22Rv1 (cell line): ENCODE measurements at regions not wholly inside any gene's neighbourhood (a gene's known extent, or its start where the extent isn't known, plus 50 kb on each side); places are given as distances from the start of the nearest gene placed in this dataset.

Experiments
- ZFX ChIP-seq: fragments of 450-650 bp; IDR thresholded peaks from 2 replicates; pipeline ENCODE4 v1.6.1; 2017; ENCODE audit warnings: antibody characterized with exemption, borderline replicate concordance
- TF ChIP-seq, protein P1 (sequence below): fragments of 450-650 bp; IDR thresholded peaks from 2 replicates; pipeline ENCODE4 v1.5.1; 2017; ENCODE audit warnings: mild to moderate bottlenecking

DNA sequence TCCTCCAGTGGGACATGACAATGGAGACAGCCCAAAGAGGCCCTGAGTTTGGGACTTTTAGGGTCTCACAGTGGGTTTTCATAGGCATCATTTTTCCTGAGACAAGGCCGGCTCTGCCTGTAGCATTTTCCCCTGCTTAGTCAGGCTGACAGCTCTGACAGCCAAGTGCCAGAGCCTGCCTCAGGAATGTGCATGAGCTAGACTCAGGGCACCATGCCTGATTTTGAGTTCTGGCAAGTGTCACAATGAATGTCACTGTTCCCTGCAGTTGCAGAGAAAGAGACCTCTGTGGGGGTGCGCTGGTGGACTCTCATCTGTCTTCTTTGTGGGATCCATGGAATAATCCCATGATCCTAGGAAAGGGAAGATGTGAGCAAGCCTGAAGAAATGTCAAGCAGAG lies 343.3 kb upstream of the TSPY4 start:
- TF ChIP-seq, protein P1, sequence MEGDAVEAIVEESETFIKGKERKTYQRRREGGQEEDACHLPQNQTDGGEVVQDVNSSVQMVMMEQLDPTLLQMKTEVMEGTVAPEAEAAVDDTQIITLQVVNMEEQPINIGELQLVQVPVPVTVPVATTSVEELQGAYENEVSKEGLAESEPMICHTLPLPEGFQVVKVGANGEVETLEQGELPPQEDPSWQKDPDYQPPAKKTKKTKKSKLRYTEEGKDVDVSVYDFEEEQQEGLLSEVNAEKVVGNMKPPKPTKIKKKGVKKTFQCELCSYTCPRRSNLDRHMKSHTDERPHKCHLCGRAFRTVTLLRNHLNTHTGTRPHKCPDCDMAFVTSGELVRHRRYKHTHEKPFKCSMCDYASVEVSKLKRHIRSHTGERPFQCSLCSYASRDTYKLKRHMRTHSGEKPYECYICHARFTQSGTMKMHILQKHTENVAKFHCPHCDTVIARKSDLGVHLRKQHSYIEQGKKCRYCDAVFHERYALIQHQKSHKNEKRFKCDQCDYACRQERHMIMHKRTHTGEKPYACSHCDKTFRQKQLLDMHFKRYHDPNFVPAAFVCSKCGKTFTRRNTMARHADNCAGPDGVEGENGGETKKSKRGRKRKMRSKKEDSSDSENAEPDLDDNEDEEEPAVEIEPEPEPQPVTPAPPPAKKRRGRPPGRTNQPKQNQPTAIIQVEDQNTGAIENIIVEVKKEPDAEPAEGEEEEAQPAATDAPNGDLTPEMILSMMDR: no peak
- TF ChIP-seq ZFX: no peak
